Dermis blood vessel endothelial cell (primary cell): ENCODE measurements at regions not wholly inside any gene's neighbourhood (a gene's known extent, or its start where the extent isn't known, plus 50 kb on each side); places are given as distances from the start of the nearest gene placed in this dataset.

ENCODE experiments used
- DNase-seq: peaks from one replicate; pipeline ENCODE4 v3.0.0; 2010

DNA sequence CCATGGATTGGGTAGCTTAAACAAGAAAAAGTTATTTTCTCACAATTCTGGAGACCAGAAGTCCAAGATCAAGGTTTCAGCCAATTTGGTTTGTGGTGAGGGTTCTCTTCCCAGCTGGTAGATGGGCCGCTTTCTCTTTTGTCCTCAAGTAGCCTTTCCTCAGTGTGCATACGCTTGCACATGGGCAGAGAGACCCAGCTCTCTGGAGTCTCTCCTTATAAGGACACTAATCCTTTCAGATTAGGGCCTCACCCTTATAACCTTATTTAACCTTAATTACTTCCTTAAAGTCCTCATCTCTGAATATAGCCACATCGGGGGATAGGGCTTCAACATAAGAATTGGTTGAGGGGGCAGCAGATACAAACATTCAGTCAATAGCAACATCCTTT is 68.4 kb upstream of the NLK start:
- no peak for DNase-seq

DNA sequence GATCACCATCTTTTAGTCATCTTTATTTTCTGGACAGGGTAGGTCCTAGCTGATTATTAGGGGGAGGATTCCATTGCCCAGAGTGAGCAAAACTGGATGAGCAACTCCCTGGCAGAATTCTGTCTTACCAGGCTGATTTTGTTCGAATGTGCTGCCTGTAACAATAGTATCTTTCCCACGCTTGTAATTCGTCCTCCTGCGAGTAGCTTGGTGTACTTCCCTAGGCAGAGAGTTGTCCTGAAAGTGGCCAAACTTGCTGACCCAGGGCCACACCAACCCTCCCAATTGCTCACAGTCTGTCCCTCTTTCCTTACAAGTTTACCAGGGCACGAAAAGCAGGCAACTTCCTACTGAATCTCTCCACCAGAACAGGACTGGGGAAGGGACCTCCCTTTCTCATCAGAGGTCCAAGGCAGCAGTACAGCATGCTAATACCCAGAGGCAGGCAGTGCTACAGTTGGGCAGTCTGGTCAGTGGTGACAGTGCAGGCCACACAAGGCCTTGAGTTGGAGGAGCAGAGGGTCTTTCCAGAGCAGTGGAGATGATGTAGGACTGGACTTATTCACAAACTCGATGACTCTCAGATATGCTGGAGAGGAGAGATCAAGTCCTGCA is 67.8 kb upstream of the NLK start:
- DNase-seq, result no peak

DNA sequence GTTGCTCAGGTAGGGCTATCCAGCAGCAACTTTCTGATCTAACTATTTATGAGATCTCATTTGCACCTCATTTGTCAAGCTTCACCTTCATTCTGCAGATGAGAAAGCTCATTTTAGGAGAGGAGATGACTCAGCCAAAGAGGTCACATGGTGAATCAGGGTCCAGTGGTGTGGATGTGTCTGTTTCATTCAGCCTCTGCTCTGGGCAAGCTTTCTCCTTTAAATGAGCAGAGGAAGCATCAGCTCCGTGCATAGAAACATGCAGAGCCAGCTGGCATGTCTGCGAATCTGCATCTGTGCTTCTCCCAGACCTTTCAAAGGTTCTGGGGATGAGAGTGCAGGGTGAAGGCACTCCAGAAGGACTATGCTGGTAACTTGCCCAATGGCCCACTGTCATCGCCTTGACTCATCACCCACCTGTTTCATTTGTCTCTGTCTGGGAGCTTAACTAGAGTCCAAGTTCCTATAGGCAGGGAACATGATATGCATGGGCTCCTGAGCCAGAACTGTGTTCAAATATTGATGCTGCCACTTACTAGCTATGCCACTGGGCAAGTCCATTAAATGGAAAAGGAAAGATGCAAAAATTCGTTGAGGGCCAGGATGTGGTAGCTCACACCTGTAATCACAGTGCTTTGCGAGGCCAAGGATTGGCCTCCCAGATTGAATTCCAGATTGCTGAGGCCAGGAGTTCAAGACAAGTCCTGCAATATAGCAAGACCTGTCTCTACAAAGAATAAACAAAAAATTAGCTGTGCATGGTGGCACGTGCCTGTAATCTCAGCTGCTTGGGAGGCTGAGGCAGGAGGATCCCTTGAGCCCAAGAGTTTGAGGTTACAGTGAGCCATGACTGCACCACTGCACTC is 67.1 kb upstream of the NLK start:
- peak; percentile 53 for DNase-seq

DNA sequence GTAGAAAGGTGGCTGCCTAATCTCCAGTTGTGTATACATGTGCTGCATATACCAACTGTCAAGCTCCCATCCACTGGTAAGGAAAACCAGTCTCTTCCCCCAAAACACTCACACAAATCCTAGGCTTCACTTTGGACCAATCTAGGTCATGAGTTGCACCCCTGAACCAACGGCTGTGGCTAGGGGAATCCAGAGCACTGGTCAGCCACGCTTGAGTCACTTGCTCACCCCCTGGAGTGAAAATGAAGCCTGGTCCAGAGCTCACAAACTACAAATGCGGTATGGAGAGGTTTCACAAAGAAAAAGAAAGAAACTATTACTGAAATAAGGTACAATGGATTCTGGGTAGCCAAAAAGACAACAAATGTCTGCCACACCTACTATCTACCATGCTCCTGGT is 66.1 kb upstream of the NLK start:
- DNase-seq, result no peak

DNA sequence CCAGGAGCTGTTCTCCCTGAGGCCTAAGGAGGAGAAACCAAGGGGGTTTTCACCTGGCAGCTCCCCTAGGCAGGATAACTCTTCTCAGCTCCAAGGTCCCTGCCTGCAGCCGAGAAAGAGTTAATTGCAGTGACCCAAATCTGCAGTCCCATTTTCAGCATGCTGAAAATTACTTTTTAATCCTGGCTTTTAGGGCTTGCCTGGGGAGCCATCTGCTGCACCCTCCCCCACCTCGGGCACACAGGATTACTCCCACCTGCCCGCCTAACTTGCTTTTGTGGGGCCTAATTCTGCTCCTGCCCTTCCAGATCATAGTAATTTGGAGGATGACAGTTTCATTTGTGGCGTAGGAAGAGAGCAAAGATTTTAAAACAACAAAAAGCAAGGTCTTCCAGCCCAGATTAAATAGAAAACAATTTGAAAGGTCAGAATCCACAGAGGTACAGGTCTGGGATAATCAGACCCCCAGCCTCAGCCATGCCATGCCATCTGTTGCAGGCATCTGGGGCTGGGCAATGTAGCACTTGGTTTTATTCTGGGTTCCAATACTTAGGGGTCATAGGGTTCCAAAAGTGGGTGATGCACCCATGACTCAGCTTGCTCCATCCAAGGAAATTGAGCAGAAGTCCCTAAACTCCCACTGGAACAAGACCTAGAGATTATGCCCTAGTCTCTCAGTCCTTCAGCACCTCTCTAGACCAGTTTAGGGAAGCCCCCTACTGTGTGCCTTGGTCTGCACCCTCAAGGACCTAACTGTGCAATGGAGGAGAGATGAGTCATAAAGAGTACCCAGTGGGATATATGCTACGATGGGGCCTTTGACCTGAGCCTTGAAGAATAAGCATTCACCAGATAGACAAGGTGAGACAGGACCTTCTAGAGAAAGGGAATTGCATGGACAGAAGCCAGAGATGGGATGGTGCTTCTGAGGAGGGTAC is 64.5 kb upstream of the NLK start:
- DNase-seq, result no peak

DNA sequence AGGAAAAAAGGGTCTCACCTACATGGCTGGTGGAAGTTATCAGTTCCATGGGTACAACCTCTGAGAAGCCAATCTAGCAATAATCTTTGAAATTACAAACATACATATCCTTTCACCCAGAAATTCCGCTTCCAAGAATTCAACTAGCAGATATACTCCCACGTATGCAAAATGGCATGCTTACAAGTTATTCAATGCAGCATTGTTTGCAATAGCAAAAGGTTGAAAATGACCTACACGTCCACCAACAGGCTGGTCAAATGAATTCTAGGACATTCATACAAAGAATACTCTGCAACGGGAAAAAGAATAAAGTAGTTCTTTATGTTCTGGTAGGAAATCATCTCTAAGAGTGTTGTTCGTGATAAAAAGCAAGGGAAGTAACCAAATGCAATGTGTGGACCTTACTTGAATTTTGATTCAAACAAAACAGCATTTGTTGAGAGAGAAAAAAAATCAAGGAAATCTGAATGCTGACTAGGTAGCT is 63.7 kb upstream of the NLK start:
- DNase-seq, result peak; percentile 45

DNA sequence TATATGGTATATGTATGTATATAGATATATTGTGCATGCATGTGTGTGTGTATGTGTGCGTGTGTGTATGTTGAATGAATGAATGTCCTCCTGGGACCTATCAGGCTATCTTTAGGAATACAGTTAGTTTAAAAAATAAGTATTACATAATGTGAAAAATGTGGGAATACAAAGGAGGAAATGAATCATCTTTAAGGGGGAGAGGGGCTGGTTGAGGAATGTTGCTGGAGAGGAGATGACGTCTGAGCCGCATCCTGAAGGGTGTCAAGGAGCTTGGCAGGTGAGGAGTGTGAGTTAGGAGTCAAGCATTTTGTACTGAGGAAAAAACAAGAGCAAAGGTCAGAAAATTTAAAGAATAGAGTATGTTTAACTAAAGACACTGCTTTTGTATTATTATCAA is 62.4 kb upstream of the NLK start:
- peak; percentile 100 for DNase-seq

DNA sequence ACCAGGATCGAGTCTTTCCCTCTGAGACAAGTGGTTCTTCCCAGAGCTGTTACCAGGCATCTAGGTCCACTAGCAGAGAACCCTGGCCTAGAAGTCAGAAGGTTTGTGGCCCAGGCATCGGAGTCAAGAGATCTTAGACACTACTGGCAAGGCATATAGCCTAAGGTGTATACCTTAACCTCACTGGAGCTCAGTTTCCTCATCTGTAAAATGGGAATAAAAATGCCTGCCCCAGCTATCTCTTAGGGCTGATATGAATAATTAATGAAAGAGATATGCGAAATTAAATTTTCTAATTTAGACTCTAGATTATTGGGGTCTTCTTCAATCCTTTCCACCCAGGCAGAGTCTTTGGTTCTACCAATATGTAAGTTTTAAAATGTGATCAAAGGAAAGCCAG is 60.5 kb upstream of the NLK start:
- no peak for DNase-seq

DNA sequence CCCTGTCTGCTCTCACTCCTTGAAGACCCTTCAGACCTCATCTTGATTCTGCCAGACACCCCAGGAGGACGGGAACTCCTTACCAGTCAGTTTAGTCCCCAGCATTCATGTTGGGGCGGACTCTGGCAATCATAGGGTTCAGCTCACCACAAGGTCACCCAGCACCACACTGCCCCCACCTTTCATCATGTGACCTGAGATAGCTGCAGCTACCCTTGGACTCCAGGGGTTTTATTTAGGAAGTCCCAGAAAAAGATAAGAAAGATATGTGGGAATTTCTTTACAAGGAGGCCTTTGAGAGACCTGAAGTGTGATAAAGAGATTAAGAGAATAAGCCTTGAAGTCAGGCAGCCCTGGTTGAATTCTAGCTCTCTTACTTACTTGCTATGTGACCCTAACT is 59.8 kb upstream of the NLK start:
- DNase-seq, result no peak

DNA sequence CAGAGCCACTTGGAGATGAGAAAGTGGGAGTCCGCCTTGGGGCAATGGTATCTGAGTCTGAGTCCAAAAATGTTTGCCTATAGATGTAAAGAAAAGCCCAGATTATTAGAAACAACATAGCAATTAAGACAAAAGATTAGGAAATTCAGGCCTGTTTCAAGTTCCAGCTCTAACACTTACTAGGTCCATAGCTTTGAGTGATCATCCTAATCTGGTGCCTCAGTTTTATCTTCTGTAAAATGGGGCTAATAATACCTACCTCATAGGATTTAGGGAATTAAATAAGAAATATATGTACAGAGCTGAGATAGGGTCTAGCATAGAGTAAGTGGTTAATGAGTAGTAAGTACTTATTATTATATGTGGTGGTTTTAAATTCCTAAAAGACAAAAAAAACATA is 58.6 kb upstream of the NLK start:
- no peak for DNase-seq

DNA sequence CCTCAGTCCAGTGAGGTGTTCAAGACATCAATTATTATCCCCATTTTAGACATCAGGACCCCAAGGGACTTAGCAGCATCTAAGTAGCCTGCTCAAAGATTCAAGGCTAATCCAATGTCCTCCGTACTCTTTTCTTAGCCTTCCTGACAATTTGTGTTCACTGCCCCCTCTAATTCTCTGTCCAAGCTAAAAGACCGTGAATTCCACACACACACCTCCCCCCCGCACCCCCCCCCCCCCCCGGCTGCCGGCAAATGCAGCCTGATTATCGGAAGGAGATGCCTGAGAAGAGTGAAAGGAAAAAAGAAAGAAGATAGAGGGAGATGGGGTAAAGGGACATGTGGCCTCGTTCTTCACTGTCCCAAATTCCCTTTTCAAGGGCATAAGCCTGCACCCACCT is 58.1 kb upstream of the NLK start:
- DNase-seq, result peak; percentile 49

DNA sequence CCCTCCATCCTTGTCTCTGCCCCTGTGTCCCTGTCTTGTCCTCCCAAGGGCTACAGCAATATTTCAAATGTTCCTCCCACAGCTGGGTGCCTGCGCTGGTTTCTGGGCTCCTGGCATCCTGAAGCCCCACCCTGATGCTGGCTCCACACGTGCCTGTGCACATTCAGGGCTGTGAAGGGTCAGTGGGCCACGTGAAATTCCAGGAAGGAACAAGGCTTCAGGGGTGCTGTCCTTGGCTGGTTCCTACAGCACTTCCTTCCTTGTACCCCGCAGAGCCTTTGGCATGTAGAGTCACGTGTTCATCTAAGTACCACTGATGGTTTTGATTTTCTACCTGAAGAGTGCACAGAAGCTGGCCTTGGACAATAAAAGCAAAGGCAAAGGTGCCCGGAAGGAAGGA is 57.7 kb upstream of the NLK start:
- peak; percentile 84 for DNase-seq

DNA sequence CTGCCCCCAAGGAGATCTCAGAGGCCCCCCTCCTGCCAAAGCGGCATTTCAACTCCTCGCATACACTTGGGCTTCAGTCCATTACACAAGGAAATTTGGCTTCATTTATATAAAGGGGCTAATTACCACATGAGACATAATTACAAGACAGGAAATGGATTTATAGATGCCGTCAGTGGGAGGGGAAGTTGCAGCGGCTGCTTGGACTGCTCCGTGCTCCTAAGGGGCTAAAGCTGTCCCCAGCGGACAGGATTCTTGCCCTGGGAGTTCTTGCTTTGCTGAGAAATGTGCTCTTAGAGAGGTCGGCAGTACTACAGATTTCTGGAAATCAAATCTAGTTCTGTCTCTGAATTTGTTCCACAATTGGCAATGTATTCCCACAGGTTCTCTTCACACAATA is 57.2 kb upstream of the NLK start:
- DNase-seq, result peak; percentile 86

DNA sequence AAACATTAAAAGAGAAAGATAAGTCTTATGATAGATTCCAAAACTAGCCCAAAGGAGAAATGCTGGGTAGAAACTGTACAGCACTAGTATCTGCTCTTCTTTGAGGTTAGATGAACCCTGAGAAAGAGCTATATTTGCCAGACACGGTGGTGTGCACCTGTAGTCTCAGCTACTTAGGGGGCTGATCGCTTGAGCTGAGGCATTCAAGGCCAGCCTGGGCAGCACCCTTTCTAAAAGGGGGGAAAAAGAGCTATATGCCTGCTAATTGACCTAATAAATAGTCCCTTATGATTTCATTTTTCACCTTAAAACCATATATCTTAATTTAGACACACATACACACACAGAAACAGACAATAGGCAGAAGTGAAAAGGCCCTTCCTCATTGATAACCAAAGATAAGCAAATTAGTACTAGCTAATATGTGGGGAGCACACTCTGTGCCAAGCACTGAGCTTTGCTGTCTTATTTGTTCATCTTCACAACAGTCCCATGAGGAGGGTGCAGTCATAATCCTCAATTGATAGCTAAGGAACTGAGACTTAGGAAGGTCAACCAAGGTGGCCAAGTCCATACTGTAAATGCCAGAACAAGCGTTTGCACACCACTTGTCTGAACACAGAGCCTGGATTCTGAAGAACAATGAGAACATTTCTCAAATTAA is 56.6 kb upstream of the NLK start:
- peak; percentile 16 for DNase-seq

DNA sequence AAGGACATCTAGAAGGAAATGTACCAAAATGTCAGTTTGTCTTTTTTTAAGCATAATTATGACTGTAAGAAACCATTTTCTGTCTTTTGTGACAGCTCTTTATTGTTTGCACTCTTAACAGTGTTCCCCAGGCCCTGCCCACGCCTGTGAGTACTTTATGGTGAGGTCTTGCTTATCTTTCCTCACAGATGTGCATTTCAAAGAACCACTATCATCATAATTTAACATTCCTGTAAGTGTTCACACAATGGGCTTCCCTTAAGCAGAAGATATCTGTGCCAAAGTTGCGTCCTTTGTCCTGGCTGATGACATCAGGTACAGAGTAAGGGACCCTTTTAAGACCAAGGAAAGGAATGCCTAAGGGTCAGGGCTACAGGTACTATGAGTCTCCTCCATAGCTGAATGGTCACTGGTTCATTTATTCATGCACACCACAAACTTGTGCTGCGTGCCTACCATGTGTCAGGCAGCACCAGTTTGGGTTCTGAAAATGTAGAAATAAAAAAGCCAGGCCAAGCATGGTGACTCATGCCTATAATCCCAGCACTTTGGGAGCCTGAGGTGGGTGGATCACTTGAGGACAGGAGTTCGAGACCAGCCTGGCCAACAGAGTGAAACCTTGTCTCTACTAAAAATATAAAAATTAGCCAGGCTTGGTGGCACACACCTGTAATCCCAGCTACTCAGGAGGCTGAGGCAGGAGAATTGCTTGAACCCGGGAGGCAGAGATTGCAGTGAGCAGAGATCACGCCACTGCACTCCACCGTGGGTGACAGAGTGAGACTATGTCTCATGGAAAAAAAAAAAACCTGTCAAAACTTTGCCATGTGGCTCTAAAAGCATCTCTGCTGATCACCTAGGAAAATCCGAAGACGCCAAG is 55.4 kb upstream of the NLK start:
- peak; percentile 87 for DNase-seq

DNA sequence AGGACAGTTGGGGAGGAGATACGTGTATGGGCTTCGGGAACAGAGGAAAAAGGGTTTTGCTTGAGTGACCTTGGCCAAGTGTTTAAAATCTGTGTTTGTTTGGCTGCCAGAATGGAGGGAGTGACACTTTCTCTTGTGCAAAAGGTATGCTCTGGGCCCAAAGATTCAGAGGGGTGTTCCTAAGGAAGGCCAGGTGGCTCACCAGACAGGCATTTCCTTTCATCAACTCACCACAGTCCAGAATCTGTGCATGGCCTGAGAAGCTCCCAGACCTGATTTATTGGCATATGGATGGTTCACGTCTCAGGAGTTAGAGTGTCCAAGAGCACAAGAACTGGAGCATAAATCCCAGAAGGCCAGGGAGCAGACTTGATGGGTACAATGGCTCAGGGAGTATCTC is 53.4 kb upstream of the NLK start:
- peak; percentile 72 for DNase-seq

DNA sequence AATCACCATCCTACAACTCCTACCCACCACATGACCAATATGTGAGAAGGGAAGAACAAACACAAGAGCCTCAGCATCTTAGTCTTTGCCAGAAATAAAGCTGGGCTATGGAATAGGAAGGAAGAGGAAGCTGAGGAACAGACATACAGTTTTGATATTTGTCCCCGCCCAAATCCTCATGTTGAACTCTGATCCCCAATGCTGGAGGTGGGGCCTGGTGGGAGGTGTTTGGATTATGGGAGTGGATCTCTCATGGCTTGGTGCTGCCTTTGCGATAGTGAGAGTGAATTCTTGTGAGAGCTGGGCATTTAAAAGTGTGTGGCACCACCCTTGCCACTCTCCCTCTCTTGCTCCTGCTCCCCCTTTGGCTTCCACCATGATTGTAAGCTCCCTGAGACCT is 52.4 kb upstream of the NLK start:
- no peak for DNase-seq

DNA sequence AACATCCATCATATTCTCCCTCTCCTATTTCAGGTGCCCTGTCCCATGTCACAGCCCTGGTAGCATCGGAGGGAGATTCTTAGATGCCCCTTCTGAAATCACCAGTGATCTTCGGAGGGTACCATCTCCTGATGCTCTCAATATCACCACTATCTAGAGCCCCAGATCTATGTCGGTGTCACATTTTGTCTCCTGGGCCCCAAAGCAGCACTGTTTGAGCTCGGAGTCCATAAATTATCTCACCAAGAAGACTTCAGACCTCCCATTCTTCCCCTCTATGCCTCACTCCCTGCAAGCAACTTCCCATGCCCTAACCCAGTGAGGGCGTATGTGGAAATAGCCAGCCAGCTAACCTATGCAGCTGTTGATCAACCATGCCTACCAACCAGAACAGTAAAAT is 51.5 kb upstream of the NLK start:
- DNase-seq, result no peak

DNA sequence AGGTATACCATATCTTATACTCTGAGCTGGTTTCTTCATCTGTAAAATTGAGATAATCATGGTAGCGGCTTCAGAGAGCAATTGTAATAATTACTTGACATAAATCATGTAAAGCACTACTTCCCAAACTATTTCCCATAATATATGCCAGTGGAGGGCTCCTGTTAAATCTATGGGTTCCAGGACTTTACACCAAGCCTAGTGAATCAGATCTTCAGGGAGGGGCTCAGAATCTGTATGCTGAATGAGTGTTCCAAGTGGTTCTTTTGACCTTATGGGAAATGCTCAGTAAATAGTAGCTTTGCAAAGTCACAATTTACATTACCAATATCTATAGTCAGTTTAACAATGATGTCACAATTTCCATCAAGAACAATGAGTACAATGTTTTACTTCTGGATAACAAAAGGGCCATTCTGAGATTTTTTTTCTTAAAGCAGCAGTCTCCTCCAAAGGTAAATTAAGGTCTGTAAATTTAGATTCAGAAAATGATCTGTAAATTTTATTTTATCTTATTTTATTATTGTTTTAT is 50.9 kb upstream of the NLK start:
- peak; percentile 49 for DNase-seq
